Keratinocyte (primary cell): ENCODE measurements at regions not wholly inside any gene's neighbourhood (a gene's known extent, or its start where the extent isn't known, plus 50 kb on each side); places are given as distances from the start of the nearest gene placed in this dataset.

ENCODE experiments used
- EZH2 ChIP-seq: IDR thresholded peaks from one replicate; pipeline ENCODE4 v1.6.1; 2012; ENCODE audit warnings: inconsistent platforms, mild to moderate bottlenecking, low read length, moderate library complexity
- TF ChIP-seq, protein P1 (sequence below), 3 experiments: IDR thresholded peaks in 1 of 3; conservative IDR thresholded peaks in 1 of 3; optimal IDR thresholded peaks in 1 of 3; 2 replicates in 2 of 3; 3 replicates in 1 of 3; pipeline versions ENCODE3 to v1.5.1; 2011; ENCODE audit warnings: low read length in 3 of 3, mild to moderate bottlenecking in 3 of 3, moderate library complexity in 2 of 3, control low read depth in 1 of 3, inconsistent platforms in 1 of 3; ENCODE audit not compliant: insufficient read depth in 2 of 3; ENCODE audit errors: extremely low read depth in 1 of 3

DNA sequence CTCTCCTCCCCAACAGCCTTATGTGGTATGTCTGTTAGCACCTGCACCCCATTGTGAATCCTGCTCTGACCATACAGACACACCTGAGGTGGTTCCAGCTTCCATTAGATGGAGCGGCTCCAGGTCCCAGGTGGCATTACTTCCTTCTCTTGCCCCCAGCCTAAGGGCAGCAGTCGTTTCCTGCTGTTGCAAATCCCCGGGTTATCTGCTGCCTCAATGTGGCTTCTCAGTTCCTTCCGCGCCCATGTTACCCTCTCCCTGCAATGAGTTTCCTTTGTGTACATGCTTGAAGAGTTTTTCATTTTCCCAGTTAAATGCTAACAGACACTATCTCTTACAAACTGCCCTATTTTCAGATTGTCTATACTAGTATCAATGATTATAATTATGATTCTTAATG lies 62.8 kb upstream of the PRKCQ start:
- TF ChIP-seq, protein P1, sequence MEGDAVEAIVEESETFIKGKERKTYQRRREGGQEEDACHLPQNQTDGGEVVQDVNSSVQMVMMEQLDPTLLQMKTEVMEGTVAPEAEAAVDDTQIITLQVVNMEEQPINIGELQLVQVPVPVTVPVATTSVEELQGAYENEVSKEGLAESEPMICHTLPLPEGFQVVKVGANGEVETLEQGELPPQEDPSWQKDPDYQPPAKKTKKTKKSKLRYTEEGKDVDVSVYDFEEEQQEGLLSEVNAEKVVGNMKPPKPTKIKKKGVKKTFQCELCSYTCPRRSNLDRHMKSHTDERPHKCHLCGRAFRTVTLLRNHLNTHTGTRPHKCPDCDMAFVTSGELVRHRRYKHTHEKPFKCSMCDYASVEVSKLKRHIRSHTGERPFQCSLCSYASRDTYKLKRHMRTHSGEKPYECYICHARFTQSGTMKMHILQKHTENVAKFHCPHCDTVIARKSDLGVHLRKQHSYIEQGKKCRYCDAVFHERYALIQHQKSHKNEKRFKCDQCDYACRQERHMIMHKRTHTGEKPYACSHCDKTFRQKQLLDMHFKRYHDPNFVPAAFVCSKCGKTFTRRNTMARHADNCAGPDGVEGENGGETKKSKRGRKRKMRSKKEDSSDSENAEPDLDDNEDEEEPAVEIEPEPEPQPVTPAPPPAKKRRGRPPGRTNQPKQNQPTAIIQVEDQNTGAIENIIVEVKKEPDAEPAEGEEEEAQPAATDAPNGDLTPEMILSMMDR (optimal IDR thresholded peaks at IDR 0.05 in 1 of 3, IDR thresholded peaks at IDR 0.05 in 1 of 3, conservative IDR thresholded peaks at IDR 0.05 in 1 of 3; ENCODE audit: extremely low read depth in 1 of 3, insufficient read depth in 2 of 3, low read length in 3 of 3): no peak
- no peak for TF ChIP-seq EZH2
